Tibial nerve (tissue), 4 donors: ENCODE measurements at regions not wholly inside any gene's neighbourhood (a gene's known extent, or its start where the extent isn't known, plus 50 kb on each side); places are given as distances from the start of the nearest gene placed in this dataset.

Experiments
- EP300 ChIP-seq, 2 donors: sonication (generic); formaldehyde crosslinking; IDR thresholded peaks; one replicate each; pipeline ENCODE4 v1.6.1; 2017; ENCODE audit warnings: antibody characterized with exemption in 2 of 2, mild to moderate bottlenecking in 1 of 2
- TF ChIP-seq, protein P1 (sequence below), 5 experiments: fragments of 200-600 bp in 3 of 5; fragments of 450-650 bp in 2 of 5; sonication (generic) in 3 of 5; IDR thresholded peaks; one replicate each; pipeline ENCODE4 v1.5.1; 2016 to 2019; ENCODE audit warnings: antibody characterized with exemption in 5 of 5, mild to moderate bottlenecking in 3 of 5, moderate library complexity in 2 of 5

DNA sequence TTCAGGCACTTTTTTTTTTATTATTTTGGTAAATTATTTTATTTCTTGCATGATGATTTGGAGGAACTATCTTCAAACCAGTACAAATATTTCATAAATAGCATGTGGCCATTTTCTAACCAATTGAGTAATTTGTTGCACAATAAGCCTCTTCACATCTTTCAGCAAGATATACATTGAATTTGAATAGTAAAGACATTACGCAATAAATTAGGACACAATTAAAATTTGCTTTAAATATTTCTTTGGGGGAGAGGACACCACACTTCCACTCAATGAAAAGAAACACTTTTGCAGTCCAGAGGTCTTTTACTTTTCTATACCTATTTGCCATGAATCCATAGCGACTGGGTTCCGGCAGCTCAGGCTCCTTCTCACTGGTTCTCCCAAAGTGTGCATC lies 762.6 kb upstream of the GOLIM4 start:
- TF ChIP-seq, protein P1, sequence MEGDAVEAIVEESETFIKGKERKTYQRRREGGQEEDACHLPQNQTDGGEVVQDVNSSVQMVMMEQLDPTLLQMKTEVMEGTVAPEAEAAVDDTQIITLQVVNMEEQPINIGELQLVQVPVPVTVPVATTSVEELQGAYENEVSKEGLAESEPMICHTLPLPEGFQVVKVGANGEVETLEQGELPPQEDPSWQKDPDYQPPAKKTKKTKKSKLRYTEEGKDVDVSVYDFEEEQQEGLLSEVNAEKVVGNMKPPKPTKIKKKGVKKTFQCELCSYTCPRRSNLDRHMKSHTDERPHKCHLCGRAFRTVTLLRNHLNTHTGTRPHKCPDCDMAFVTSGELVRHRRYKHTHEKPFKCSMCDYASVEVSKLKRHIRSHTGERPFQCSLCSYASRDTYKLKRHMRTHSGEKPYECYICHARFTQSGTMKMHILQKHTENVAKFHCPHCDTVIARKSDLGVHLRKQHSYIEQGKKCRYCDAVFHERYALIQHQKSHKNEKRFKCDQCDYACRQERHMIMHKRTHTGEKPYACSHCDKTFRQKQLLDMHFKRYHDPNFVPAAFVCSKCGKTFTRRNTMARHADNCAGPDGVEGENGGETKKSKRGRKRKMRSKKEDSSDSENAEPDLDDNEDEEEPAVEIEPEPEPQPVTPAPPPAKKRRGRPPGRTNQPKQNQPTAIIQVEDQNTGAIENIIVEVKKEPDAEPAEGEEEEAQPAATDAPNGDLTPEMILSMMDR (IDR thresholded peaks at IDR 0.05): no peak
- no peak for TF ChIP-seq EP300 (IDR thresholded peaks at IDR 0.05)
